HL-60 (cell line): ENCODE measurements at regions not wholly inside any gene's neighbourhood (a gene's known extent, or its start where the extent isn't known, plus 50 kb on each side); places are given as distances from the start of the nearest gene placed in this dataset.
"Not testable (repeated sequence)": the region's sequence is repeated elsewhere in the genome, so short reads cannot be mapped to it uniquely, and the experiment has no call there.

ENCODE experiments used
- DNase-seq, 2 experiments: peaks; one replicate each; pipeline ENCODE4 v3.0.0-alpha.2; 2010 to 2020; ENCODE audit warnings: low read depth in 1 of 2, low spot score in 1 of 2
- H3K27ac ChIP-seq: fragments of 250-450 bp; sonication (Bioruptor Pico); replicated peaks from 2 replicates; pipeline ENCODE4 v1.5.1; 2020; ENCODE audit warnings: mild to moderate bottlenecking, moderate library complexity
- H3K27me3 ChIP-seq: fragments of 250-450 bp; sonication (Bioruptor Pico); 2 replicates; pipeline ENCODE4 v1.5.1; 2021; ENCODE audit warnings: mild to moderate bottlenecking, moderate library complexity; ENCODE audit not compliant: insufficient read depth, poor library complexity, severe bottlenecking
- H3K4me3 ChIP-seq: replicated peaks from 2 replicates; pipeline ENCODE4 v1.5.1; 2011; ENCODE audit warnings: mild to moderate bottlenecking, control low read depth, low read length; ENCODE audit not compliant: insufficient read depth
- CTCF ChIP-seq: IDR thresholded peaks from one replicate; pipeline ENCODE4 v1.5.1; 2011; ENCODE audit warnings: low read length, control low read depth, inconsistent platforms; ENCODE audit not compliant: insufficient read depth
- GABPA ChIP-seq: IDR thresholded peaks from 2 replicates; pipeline ENCODE4 v1.6.1; 2012; ENCODE audit warnings: low read depth
- POLR2AphosphoS5 ChIP-seq: IDR thresholded peaks from 2 replicates; pipeline ENCODE4 v1.6.1; 2012; ENCODE audit warnings: low read depth
- REST ChIP-seq: IDR thresholded peaks from 2 replicates; pipeline ENCODE4 v1.6.1; 2012; ENCODE audit warnings: low read depth; ENCODE audit not compliant: insufficient replicate concordance
- SPI1 ChIP-seq: IDR thresholded peaks from 2 replicates; pipeline ENCODE4 v1.6.1; 2012; ENCODE audit warnings: low read depth, mild to moderate bottlenecking, borderline replicate concordance

GRCh38 chr4:158958489-158959270, 144.2 kb upstream of the RAPGEF2 start:
- DNase-seq, result no peak
- TF ChIP-seq GABPA (no peak), REST (no peak), SPI1 (no peak), POLR2AphosphoS5 (no peak), CTCF (no peak)

GRCh38 chr4:158962393-158962792, 140.5 kb upstream of the RAPGEF2 start:
- Histone ChIP-seq H3K27me3 (no peaks in the 10 kb centered on the region), H3K27ac (no peak overlapping the region), H3K4me3 (no peak overlapping the region)
- TF ChIP-seq REST, result no peak
- no peak for TF ChIP-seq SPI1
- no peak for TF ChIP-seq GABPA
- no peak for TF ChIP-seq POLR2AphosphoS5
- TF ChIP-seq CTCF, result no peak
- DNase-seq, result no peak

More at GRCh38 chr4:158958489-158959270, 144.2 kb upstream of the RAPGEF2 start:
- H3K27me3 ChIP-seq, result no peaks in the 10 kb centered on the region
- no peak overlapping the region for H3K27ac ChIP-seq
- no peak overlapping the region for H3K4me3 ChIP-seq

GRCh38 chr4:158963282-158963681, 139.6 kb upstream of the RAPGEF2 start:
- not testable (repeated sequence) for H3K27me3 ChIP-seq, H3K27ac ChIP-seq, H3K4me3 ChIP-seq, DNase-seq

GRCh38 chr4:158964114-158964727, 138.7 kb upstream of the RAPGEF2 start:
- H3K27me3 ChIP-seq, result no peaks in the 10 kb centered on the region
- TF ChIP-seq SPI1 (no peak), CTCF (no peak), GABPA (no peak), POLR2AphosphoS5 (no peak), REST (no peak)

More at GRCh38 chr4:158964114-158964727, 138.7 kb upstream of the RAPGEF2 start:
- no peak for DNase-seq
- Histone ChIP-seq H3K4me3 (no peak overlapping the region), H3K27ac (no peak overlapping the region)
